22Rv1 (cell line): ENCODE measurements at regions not wholly inside any gene's neighbourhood (a gene's known extent, or its start where the extent isn't known, plus 50 kb on each side); places are given as distances from the start of the nearest gene placed in this dataset.

ENCODE experiments used
- H3K27ac ChIP-seq: fragments of 450-650 bp; 2 replicates; pipeline ENCODE4 v1.5.1; 2017
- CTCF ChIP-seq: fragments of 450-650 bp; IDR thresholded peaks from 2 replicates; pipeline ENCODE4 v1.5.1; 2017; ENCODE audit warnings: mild to moderate bottlenecking
- ZFX ChIP-seq: fragments of 450-650 bp; IDR thresholded peaks from 2 replicates; pipeline ENCODE4 v1.6.1; 2017; ENCODE audit warnings: antibody characterized with exemption, borderline replicate concordance

- no peak overlapping the region for H3K27ac ChIP-seq
- TF ChIP-seq ZFX (no peak), CTCF (no peak)
Measured at GRCh38 chr10:59563531-59563930, 146.1 kb downstream of the SLC16A9 start.

- no peak overlapping the region for H3K27ac ChIP-seq
- no peak for TF ChIP-seq ZFX
- TF ChIP-seq CTCF = no peak
Measured at GRCh38 chr10:59562126-59562525, 147.5 kb downstream of the SLC16A9 start.

- no peak for TF ChIP-seq CTCF
- no peak for TF ChIP-seq ZFX
- no peak overlapping the region for H3K27ac ChIP-seq
Measured at GRCh38 chr10:59561477-59562121, 148.1 kb downstream of the SLC16A9 start.

GRCh38 chr10:59560990-59561389 is 148.7 kb downstream of the SLC16A9 start:
- no peak for TF ChIP-seq ZFX
- TF ChIP-seq CTCF = no peak
- no peak overlapping the region for H3K27ac ChIP-seq

GRCh38 chr10:59560161-59560560 is 149.5 kb downstream of the SLC16A9 start:
- TF ChIP-seq CTCF (no peak), ZFX (no peak)
- H3K27ac ChIP-seq = no peak overlapping the region

GRCh38 chr10:59558066-59558465 is 151.6 kb downstream of the SLC16A9 start:
- H3K27ac ChIP-seq = no peak overlapping the region
- TF ChIP-seq CTCF = no peak
- no peak for TF ChIP-seq ZFX

- no peak overlapping the region for H3K27ac ChIP-seq
- TF ChIP-seq ZFX (no peak), CTCF (no peak)
Measured at GRCh38 chr10:59557642-59558041, 152.0 kb downstream of the SLC16A9 start.
